GM12872 (cell line): ENCODE measurements at regions not wholly inside any gene's neighbourhood (a gene's known extent, or its start where the extent isn't known, plus 50 kb on each side); places are given as distances from the start of the nearest gene placed in this dataset.

Experiments
- CTCF ChIP-seq: IDR thresholded peaks from 3 replicates; pipeline ENCODE4 v1.5.1; 2011; ENCODE audit warnings: low read depth, mild to moderate bottlenecking, low read length, moderate library complexity; ENCODE audit not compliant: insufficient read depth

GRCh38 chr1:168918860-168919741, 187.4 kb upstream of the ATP1B1 start:
- TF ChIP-seq CTCF = no peak

GRCh38 chr1:168920456-168921094, 185.9 kb upstream of the ATP1B1 start:
- TF ChIP-seq CTCF = no peak

- TF ChIP-seq CTCF = no peak
Observed at GRCh38 chr1:168921629-168922028, 184.9 kb upstream of the ATP1B1 start.

GRCh38 chr1:168923521-168924136, 182.9 kb upstream of the ATP1B1 start:
- no peak for TF ChIP-seq CTCF

GRCh38 chr1:168924976-168925375, 181.5 kb upstream of the ATP1B1 start:
- no peak for TF ChIP-seq CTCF

GRCh38 chr1:168926236-168926635, 180.3 kb upstream of the ATP1B1 start:
- TF ChIP-seq CTCF = no peak

GRCh38 chr1:168932539-168932938, 174.0 kb upstream of the ATP1B1 start:
- no peak for TF ChIP-seq CTCF
